Lung (tissue), 11 donors: ENCODE measurements at regions not wholly inside any gene's neighbourhood (a gene's known extent, or its start where the extent isn't known, plus 50 kb on each side); places are given as distances from the start of the nearest gene placed in this dataset.

Experiments used
- ATAC-seq: fragments of 200-7000 bp; cut with Tn5 transposase; one replicate; pipeline ENCODE4 v1.9.1; 2020; ENCODE audit warnings: moderate number of reproducible peaks; ENCODE audit not compliant: insufficient read depth, low FRiP score
- DNase-seq, 3 donors: peaks; one replicate each; pipeline ENCODE4 v3.0.0-alpha.2; 2013 to 2017
- H3K27ac ChIP-seq, 2 donors: one replicate each; pipeline ENCODE4 v1.5.1; 2013; ENCODE audit warnings: mild to moderate bottlenecking in 2 of 2, moderate library complexity in 2 of 2, control low read depth in 1 of 2, inconsistent platforms in 1 of 2, low read depth in 1 of 2, low read length in 1 of 2
- H3K27me3 ChIP-seq, 3 donors: one replicate each; pipeline ENCODE4 v1.5.1; 2013; ENCODE audit warnings: low read length in 2 of 3; ENCODE audit not compliant: control insufficient read depth in 3 of 3, insufficient read depth in 3 of 3
- H3K36me3 ChIP-seq, 4 donors: one replicate each; pipeline ENCODE4 v1.5.1; 2013; ENCODE audit warnings: low read length in 4 of 4, mild to moderate bottlenecking in 1 of 4, moderate library complexity in 1 of 4; ENCODE audit not compliant: control insufficient read depth in 4 of 4, insufficient read depth in 4 of 4
- H3K4me1 ChIP-seq, 5 donors: one replicate each; pipeline ENCODE4 v1.5.1; 2013; ENCODE audit warnings: low read length in 5 of 5, mild to moderate bottlenecking in 2 of 5, moderate library complexity in 1 of 5; ENCODE audit not compliant: control insufficient read depth in 5 of 5, insufficient read depth in 5 of 5
- H3K4me3 ChIP-seq: one replicate; pipeline ENCODE4 v1.5.1; 2013; ENCODE audit warnings: mild to moderate bottlenecking, control low read depth, moderate library complexity
- H3K9ac ChIP-seq, 2 donors: one replicate each; pipeline ENCODE4 v1.5.1; 2013; ENCODE audit warnings: low read length in 2 of 2, control low read depth in 1 of 2; ENCODE audit not compliant: insufficient read depth in 1 of 2
- H3K9me3 ChIP-seq, 4 donors: one replicate each; pipeline ENCODE4 v1.5.1; 2013; ENCODE audit warnings: low read length in 3 of 4, mild to moderate bottlenecking in 1 of 4, moderate library complexity in 1 of 4; ENCODE audit not compliant: control insufficient read depth in 4 of 4, insufficient read depth in 3 of 4
- WGBS, 2 donors: extraction: QIAGEN DNeasy Blood & Tissue Kit; methylation state at CpG; one replicate each; pipeline ENCODE4 v1.1.7; 2013; 5-methylcytosine and 5-hydroxymethylcytosine counted together
- TF ChIP-seq, protein P1 (sequence below): IDR thresholded peaks from 2 replicates; pipeline ENCODE4 v1.5.1; 2012; ENCODE audit warnings: mild to moderate bottlenecking; ENCODE audit errors: control extremely low read depth, extremely low read depth
- donor health status: control.
- donor health status: control.
- donor health status: Bipolar disorder and iron deficiency.
- donor health status: healthy.
- donor health status: DM: yes; HTN: yes; CAD: no.

DNA sequence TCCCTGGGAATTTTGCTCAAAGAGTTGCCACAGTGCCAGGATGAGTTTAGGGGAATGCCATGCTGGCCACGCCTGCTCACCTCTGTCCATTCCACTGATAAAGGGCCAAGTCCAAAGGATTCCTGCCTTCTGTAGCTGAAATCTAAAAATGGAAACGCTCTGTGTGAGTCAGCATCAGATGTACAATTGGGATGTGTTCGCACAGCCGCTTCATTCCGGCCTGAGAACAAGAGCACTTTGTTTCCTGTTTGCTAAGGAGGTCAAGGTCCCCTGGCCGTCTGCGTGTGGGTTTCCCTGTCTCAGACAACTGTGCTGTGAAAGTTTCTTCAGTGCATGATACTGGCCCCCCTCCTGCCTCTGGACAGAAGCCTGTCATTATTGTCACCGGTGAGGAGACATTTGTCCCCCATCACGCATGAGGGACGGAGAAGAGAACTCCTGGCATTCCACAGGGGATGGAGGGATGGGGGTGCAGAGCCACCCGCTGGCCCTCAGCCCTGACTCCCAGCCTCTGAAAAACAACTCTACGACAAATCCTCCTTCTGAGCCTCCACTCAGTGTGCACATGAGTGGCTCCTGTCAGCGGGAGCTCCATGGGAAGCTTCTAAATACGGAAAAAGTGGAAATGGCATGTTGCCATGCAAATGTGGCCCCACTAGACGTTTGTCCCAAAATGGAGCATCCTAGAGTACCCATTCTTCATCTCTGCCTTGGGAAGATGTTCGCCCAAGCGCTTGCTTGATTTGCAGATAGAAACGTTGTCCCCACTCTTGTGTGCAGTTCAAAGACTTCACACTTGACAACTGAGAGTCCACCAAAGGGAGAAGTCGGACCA, 143.5 kb upstream of the AFDN start:
- peaks cover 3 to 12% (median 9%) of the 10 kb centered on the region in 5 donors for H3K4me1 ChIP-seq
- peak overlapping the region; percentile 50 to 74 for H3K27ac ChIP-seq
- H3K27me3 ChIP-seq, result peaks cover 0 to 21% (median 8%) of the 10 kb centered on the region in 3 donors
- peaks cover 0 to 2% (median 0%) of the 10 kb centered on the region in 4 donors for H3K9me3 ChIP-seq
- H3K4me3 ChIP-seq, result no peak overlapping the region
- ATAC-seq (peak; percentile 48), DNase-seq (peak; percentile 49 to 81 (median 62))
- no peak overlapping the region for H3K9ac ChIP-seq
- WGBS, 2 donors, result 62 to 74% methylated on average over 19 of the region's 19 CpGs
- H3K36me3 ChIP-seq, result no peaks in the 10 kb centered on the region
- TF ChIP-seq, protein P1, sequence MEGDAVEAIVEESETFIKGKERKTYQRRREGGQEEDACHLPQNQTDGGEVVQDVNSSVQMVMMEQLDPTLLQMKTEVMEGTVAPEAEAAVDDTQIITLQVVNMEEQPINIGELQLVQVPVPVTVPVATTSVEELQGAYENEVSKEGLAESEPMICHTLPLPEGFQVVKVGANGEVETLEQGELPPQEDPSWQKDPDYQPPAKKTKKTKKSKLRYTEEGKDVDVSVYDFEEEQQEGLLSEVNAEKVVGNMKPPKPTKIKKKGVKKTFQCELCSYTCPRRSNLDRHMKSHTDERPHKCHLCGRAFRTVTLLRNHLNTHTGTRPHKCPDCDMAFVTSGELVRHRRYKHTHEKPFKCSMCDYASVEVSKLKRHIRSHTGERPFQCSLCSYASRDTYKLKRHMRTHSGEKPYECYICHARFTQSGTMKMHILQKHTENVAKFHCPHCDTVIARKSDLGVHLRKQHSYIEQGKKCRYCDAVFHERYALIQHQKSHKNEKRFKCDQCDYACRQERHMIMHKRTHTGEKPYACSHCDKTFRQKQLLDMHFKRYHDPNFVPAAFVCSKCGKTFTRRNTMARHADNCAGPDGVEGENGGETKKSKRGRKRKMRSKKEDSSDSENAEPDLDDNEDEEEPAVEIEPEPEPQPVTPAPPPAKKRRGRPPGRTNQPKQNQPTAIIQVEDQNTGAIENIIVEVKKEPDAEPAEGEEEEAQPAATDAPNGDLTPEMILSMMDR, result no peak

DNA sequence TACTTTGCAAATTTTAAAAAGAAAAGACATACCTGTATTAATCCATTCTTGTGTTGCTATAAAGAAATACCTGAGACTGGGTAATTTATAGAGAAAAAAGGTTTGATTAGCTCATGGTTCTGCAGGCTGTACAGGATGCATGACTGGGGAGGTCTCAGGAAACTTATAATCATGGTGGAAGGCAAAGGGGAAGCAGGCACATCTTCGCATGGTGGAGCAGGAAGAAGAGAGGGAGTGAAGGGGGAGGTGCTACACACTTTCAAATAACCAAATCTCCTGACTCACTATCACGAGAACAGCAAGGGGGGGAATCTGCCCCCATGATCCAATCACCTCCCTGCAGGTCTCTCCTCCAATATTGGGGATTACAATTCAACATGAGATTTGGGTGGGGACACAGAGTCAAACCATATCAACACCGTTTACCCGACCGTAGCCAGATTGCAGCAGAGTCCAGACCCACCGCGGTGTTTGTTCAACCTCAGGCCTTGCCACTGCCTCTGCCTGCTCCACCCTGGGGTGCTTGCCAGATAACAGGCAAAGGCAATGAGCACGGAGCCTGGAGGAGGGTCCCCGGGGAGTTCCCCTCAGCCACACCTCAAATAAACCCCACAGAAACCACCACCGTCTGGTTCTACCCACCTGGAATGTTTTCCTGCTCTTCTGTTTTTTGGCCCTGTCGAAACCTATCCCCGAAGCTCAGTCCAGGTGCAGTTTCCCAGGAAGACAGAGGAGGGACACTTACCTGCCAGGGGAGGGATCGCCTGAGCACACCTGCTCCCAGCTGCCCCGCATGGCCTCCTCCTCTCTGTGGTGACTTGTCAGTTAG, 142.2 kb upstream of the AFDN start:
- Histone ChIP-seq H3K4me3 (no peak overlapping the region), H3K27me3 (peaks cover 0 to 12% (median 8%) of the 10 kb centered on the region in 3 donors), H3K27ac (no peak overlapping the region), H3K9ac (no peak overlapping the region), H3K9me3 (peaks cover 0 to 2% (median 0%) of the 10 kb centered on the region in 4 donors), H3K36me3 (no peaks in the 10 kb centered on the region), H3K4me1 (peaks cover 3 to 15% (median 4%) of the 10 kb centered on the region in 5 donors)
- ATAC-seq, result no peak
- WGBS, 2 donors, result 78 to 83% methylated on average over 14 of the region's 14 CpGs
- DNase-seq, result no peak
- TF ChIP-seq, protein P1, result no peak

DNA sequence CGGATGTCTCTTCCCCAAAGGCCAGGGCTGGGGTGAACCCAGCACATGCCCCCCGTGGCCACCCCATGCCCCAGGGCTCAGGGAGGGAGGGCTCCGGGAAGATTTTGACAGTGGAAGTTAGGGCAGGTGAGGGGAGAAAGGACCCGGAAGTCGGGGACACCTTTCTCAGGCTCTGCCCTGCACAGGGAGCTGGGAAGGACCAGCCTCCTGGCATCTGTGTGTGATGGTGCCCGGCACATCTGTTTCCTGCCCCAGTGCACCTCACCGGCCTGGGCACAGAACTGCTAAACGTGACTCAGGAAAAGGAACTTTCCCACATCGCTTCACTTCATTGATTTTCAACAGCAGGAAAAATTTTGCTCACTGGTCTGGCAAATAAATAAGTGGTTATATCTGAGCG, 141.1 kb upstream of the AFDN start:
- TF ChIP-seq, protein P1, result no peak
- 24 to 40% methylated on average over 10 of the region's 10 CpGs for WGBS, 2 donors
- no peak overlapping the region for H3K27ac ChIP-seq

More for the DNA sequence above, 141.1 kb upstream of the AFDN start:
- Histone ChIP-seq H3K9ac (no peak overlapping the region), H3K27me3 (peaks cover 0 to 8% (median 6%) of the 10 kb centered on the region in 3 donors), H3K9me3 (no peaks in the 10 kb centered on the region), H3K4me1 (peaks cover 3 to 22% (median 9%) of the 10 kb centered on the region in 5 donors), H3K36me3 (no peaks in the 10 kb centered on the region), H3K4me3 (no peak overlapping the region)
- ATAC-seq (no peak), DNase-seq (no peak)
